A673 (cell line): ENCODE measurements at regions not wholly inside any gene's neighbourhood (a gene's known extent, or its start where the extent isn't known, plus 50 kb on each side); places are given as distances from the start of the nearest gene placed in this dataset.

Source experiments
- BruUV-seq: library from RNA; stranded (reverse); fragments of 400-500 nt; replicated peaks from 2 replicates; lab custom pipeline; 2021; lab: Mats Ljungman, UMichigan
- CTCF ChIA-PET: fragments of 300-600 bp; sonication (Branson Sonifier 250); formaldehyde crosslinking; loops from one replicate; lab custom pipeline; 2022; ENCODE audit warnings: antibody characterized with exemption; lab: Charles Lee
- POLR2A ChIA-PET: fragments of 300-600 bp; sonication (Branson Sonifier 250); formaldehyde crosslinking; loops from one replicate; lab custom pipeline; 2022; ENCODE audit warnings: antibody characterized with exemption; ENCODE audit not compliant: low non-redundant PET; lab: Charles Lee
- DNase-seq: peaks from one replicate; pipeline ENCODE4 v3.0.0-alpha.2; 2015; ENCODE audit warnings: low spot score
- H3K27ac ChIP-seq: fragments of 200-600 bp; sonication (generic); 2 replicates; pipeline ENCODE4 v1.5.1; 2016; ENCODE audit warnings: mixed run types, low read depth, mild to moderate bottlenecking, mixed read lengths, antibody characterized with exemption, low read length; ENCODE audit not compliant: poor library complexity, severe bottlenecking
- H3K27me3 ChIP-seq: fragments of 200-600 bp; sonication (generic); replicated peaks from 2 replicates; pipeline ENCODE4 v1.6.1; 2017; ENCODE audit warnings: mixed run types, low read depth, mild to moderate bottlenecking, mixed read lengths, antibody characterized with exemption, low read length; ENCODE audit not compliant: insufficient read depth, poor library complexity
- H3K36me3 ChIP-seq: fragments of 200-600 bp; sonication (generic); 2 replicates; pipeline ENCODE4 v1.6.1; 2016; ENCODE audit warnings: mixed run types, mild to moderate bottlenecking, mixed read lengths, antibody characterized with exemption, low read length; ENCODE audit not compliant: insufficient read depth, poor library complexity, severe bottlenecking
- H3K4me1 ChIP-seq: fragments of 200-600 bp; sonication (generic); 2 replicates; pipeline ENCODE4 v1.6.1; 2017; ENCODE audit warnings: mixed run types, mild to moderate bottlenecking, mixed read lengths, antibody characterized with exemption, low read length; ENCODE audit not compliant: insufficient read depth, poor library complexity, severe bottlenecking
- H3K4me3 ChIP-seq: fragments of 200-600 bp; sonication (generic); 2 replicates; pipeline ENCODE4 v1.5.1; 2016; ENCODE audit warnings: low read depth, mixed run types, mild to moderate bottlenecking, mixed read lengths, low read length; ENCODE audit not compliant: poor library complexity, severe bottlenecking
- H3K9me3 ChIP-seq: fragments of 200-600 bp; sonication (generic); 2 replicates; pipeline ENCODE4 v1.6.1; 2016; ENCODE audit warnings: mixed run types, low read depth, mild to moderate bottlenecking, mixed read lengths, antibody characterized with exemption, low read length; ENCODE audit not compliant: poor library complexity, severe bottlenecking
- EZH2 ChIP-seq: fragments of 200-600 bp; sonication (generic); IDR thresholded peaks from 2 replicates; pipeline ENCODE4 v1.6.1; 2017; ENCODE audit warnings: borderline replicate concordance, low read depth, mild to moderate bottlenecking, mixed read lengths, antibody characterized with exemption, low read length; ENCODE audit not compliant: poor library complexity, severe bottlenecking
- intact Hi-C: fragments of 100-400 bp; cut with micrococcal nuclease; formaldehyde crosslinking; loops from one replicate; pipeline ENCODE4 v1.10.0; 2022; ENCODE audit not compliant: unreplicated experiment
- TF ChIP-seq, protein P1 (sequence below): fragments of 300-800, 200-600 bp; sonication (generic); conservative IDR thresholded peaks from 2 replicates; pipeline ENCODE4 v1.5.1; 2017; ENCODE audit warnings: low read depth, mild to moderate bottlenecking, antibody characterized with exemption, low read length, moderate library complexity, mixed read lengths

DNA sequence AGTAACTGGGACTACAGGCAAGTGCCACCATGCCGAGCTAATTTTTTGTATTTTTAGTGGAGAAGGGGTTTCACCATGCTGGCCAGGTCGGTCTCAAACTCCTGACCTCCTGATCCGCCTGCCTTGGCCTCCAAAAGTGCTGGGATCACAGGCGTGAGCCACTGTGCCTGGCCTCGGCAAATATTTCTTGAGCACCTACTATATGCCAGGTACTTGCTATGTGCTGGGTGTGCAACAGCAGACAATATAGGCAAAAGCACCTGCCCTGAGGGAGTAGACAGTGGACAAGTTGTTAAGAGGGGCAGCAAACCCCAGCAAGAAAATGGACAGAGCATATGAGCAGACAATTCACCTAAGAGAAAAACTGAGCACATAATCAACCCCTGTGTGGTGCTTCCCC is 51.0 kb upstream of the CDKN2AIP start:
- Histone ChIP-seq H3K27ac (no peak overlapping the region), H3K36me3 (no peaks in the 10 kb centered on the region), H3K4me3 (no peak overlapping the region), H3K9me3 (no peaks in the 10 kb centered on the region), H3K27me3 (no peaks in the 10 kb centered on the region), H3K4me1 (peaks cover 29% of the 10 kb centered on the region)
- BruUV-seq, result no TSS peak
- TF ChIP-seq, protein P1, sequence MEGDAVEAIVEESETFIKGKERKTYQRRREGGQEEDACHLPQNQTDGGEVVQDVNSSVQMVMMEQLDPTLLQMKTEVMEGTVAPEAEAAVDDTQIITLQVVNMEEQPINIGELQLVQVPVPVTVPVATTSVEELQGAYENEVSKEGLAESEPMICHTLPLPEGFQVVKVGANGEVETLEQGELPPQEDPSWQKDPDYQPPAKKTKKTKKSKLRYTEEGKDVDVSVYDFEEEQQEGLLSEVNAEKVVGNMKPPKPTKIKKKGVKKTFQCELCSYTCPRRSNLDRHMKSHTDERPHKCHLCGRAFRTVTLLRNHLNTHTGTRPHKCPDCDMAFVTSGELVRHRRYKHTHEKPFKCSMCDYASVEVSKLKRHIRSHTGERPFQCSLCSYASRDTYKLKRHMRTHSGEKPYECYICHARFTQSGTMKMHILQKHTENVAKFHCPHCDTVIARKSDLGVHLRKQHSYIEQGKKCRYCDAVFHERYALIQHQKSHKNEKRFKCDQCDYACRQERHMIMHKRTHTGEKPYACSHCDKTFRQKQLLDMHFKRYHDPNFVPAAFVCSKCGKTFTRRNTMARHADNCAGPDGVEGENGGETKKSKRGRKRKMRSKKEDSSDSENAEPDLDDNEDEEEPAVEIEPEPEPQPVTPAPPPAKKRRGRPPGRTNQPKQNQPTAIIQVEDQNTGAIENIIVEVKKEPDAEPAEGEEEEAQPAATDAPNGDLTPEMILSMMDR, result no peak
- no peak for TF ChIP-seq EZH2
- DNase-seq, result no peak
- intact Hi-C loops, result no loop called here
- ChIA-PET POLR2A (no interaction called here), CTCF (no interaction called here)

DNA sequence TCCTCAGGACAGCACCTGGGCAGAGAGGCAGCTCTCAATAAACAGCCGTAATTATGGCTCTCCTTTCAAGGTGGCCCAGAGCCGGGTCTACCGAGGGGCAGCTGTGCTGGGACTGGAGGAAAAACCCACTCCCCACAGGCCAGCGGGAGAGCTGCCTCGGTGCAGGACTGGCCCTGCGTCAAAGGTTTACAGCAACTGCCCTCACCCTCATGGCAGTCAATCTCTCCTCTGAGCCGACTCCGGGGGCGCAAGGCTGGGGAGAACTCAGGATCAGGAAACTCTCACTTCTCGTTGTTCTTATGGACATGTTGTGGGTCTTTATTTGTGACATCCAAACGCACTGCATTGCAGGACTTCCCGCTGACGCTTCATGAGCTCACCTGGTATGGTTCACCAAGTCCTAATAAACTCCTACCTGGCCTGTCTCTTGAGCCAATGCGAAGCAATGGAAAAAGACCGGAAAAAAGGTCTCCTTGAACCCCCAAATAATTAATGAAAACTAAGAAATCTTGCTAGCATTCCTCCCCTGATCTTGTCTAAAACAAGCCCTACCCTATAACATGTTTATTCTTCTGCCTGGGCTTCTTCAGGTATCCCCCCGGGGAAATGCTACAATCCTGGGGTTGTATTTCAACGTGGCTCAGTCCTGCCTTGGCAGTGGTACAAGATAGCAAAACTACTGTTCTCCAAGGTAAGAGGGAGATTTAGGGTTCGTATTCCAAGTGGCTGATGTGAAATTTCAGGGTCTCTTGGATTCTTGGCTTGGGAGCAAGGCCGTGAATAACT is 50.1 kb upstream of the CDKN2AIP start:
- no TSS peak for BruUV-seq
- Histone ChIP-seq H3K36me3 (no peaks in the 10 kb centered on the region), H3K27me3 (no peaks in the 10 kb centered on the region), H3K4me1 (peaks cover 39% of the 10 kb centered on the region), H3K27ac (no peak overlapping the region), H3K9me3 (no peaks in the 10 kb centered on the region), H3K4me3 (no peak overlapping the region)
- POLR2A ChIA-PET, result no interaction called here
- TF ChIP-seq, protein P1, result no peak
- TF ChIP-seq EZH2, result no peak
- intact Hi-C loops, result no loop called here
- DNase-seq, result no peak
- CTCF ChIA-PET, result no interaction called here
